Fibroblast of lung (primary cell): ENCODE measurements at regions not wholly inside any gene's neighbourhood (a gene's known extent, or its start where the extent isn't known, plus 50 kb on each side); places are given as distances from the start of the nearest gene placed in this dataset.

Experiments
- DNase-seq, 2 donors: peaks; one replicate each; pipeline versions ENCODE4 v3.0.0 to v3.0.0-alpha.2; 2010; ENCODE audit warnings: low read depth in 2 of 2
- H2AFZ ChIP-seq: 2 replicates; pipeline ENCODE4 v1.5.1; 2012; ENCODE audit warnings: low read length, control low read depth, inconsistent platforms
- H3K27ac ChIP-seq: 2 replicates; pipeline ENCODE4 v1.5.1; 2011; ENCODE audit warnings: low read length, control low read depth; ENCODE audit not compliant: insufficient read depth
- H3K27me3 ChIP-seq: 2 replicates; pipeline ENCODE4 v1.5.1; 2011; ENCODE audit warnings: mild to moderate bottlenecking, low read length; ENCODE audit not compliant: control insufficient read depth, insufficient read depth
- H3K36me3 ChIP-seq: 2 replicates; pipeline ENCODE4 v1.5.1; 2011; ENCODE audit warnings: low read length; ENCODE audit not compliant: control insufficient read depth, insufficient read depth
- H3K4me1 ChIP-seq: 2 replicates; pipeline ENCODE4 v1.5.1; 2011; ENCODE audit warnings: low read length; ENCODE audit not compliant: control insufficient read depth, insufficient read depth; ENCODE audit errors: extremely low read depth
- H3K4me2 ChIP-seq: 2 replicates; pipeline ENCODE4 v1.5.1; 2011; ENCODE audit warnings: low read length, control low read depth; ENCODE audit not compliant: insufficient read depth; ENCODE audit errors: extremely low read depth
- H3K4me3 ChIP-seq, 4 experiments: fragments of 200-600 bp in 1 of 4; sonication (generic) in 1 of 4; replicated peaks in 1 of 4; 2 replicates each; pipeline ENCODE4 v1.5.1; 2011 to 2016; ENCODE audit warnings: low read length in 4 of 4, low read depth in 3 of 4, mild to moderate bottlenecking in 3 of 4, control low read depth in 2 of 4, inconsistent platforms in 1 of 4, mixed read lengths in 1 of 4; ENCODE audit not compliant: insufficient read depth in 1 of 4; ENCODE audit errors: control extremely low read depth in 1 of 4
- H3K79me2 ChIP-seq: 2 replicates; pipeline ENCODE4 v1.5.1; 2012; ENCODE audit warnings: mild to moderate bottlenecking, low read length, inconsistent platforms; ENCODE audit not compliant: control insufficient read depth, insufficient read depth
- H3K9ac ChIP-seq: 2 replicates; pipeline ENCODE4 v1.5.1; 2011; ENCODE audit warnings: mild to moderate bottlenecking, low read length, control low read depth; ENCODE audit not compliant: insufficient read depth
- H3K9me3 ChIP-seq: 2 replicates; pipeline ENCODE4 v1.5.1; 2012; ENCODE audit warnings: low read depth, low read length; ENCODE audit not compliant: control insufficient read depth, insufficient read depth
- H4K20me1 ChIP-seq: 2 replicates; pipeline ENCODE4 v1.5.1; 2011; ENCODE audit warnings: low read length; ENCODE audit not compliant: control insufficient read depth, insufficient read depth; ENCODE audit errors: extremely low read depth
- CTCF ChIP-seq, 2 donors: IDR thresholded peaks in 1 of 2; conservative IDR thresholded peaks in 1 of 2; 1 replicate in 1 of 2; 2 replicates in 1 of 2; pipeline ENCODE4 v1.5.1; 2011 to 2012; ENCODE audit warnings: low read length in 2 of 2, control low read depth in 1 of 2, inconsistent platforms in 1 of 2, low read depth in 1 of 2, mild to moderate bottlenecking in 1 of 2
- EZH2 ChIP-seq: IDR thresholded peaks from 2 replicates; pipeline ENCODE4 v1.5.1; 2012; ENCODE audit warnings: low read length, control low read depth, mild to moderate bottlenecking; ENCODE audit errors: missing control alignments

- Histone ChIP-seq H3K9ac (no peak overlapping the region), H3K4me1 (no peaks in the 10 kb centered on the region), H3K9me3 (no peaks in the 10 kb centered on the region), H2AFZ (no peak overlapping the region), H4K20me1 (no peaks in the 10 kb centered on the region), H3K36me3 (no peaks in the 10 kb centered on the region), H3K4me2 (no peak overlapping the region), H3K4me3 (no peak overlapping the region), H3K27me3 (no peaks in the 10 kb centered on the region), H3K79me2 (no peaks in the 10 kb centered on the region), H3K27ac (no peak overlapping the region)
- TF ChIP-seq CTCF (conservative IDR thresholded peaks at IDR 0.05 in 1 of 2, IDR thresholded peaks at IDR 0.05 in 1 of 2; ENCODE audit: low read depth in 1 of 2, low read length in 2 of 2) (no peak), EZH2 (no peak)
- DNase-seq, result no peak
Observed at GRCh38 chr5:4228708-4229107, 633.1 kb downstream of the IRX1 start.

- Histone ChIP-seq H3K36me3 (no peaks in the 10 kb centered on the region), H3K27ac (no peak overlapping the region), H3K4me3 (no peak overlapping the region), H3K4me1 (no peaks in the 10 kb centered on the region), H3K9me3 (no peaks in the 10 kb centered on the region), H3K4me2 (no peak overlapping the region), H3K79me2 (no peaks in the 10 kb centered on the region), H2AFZ (no peak overlapping the region), H3K9ac (no peak overlapping the region), H3K27me3 (no peaks in the 10 kb centered on the region), H4K20me1 (no peaks in the 10 kb centered on the region)
- no peak for TF ChIP-seq CTCF (conservative IDR thresholded peaks at IDR 0.05 in 1 of 2, IDR thresholded peaks at IDR 0.05 in 1 of 2; ENCODE audit: low read depth in 1 of 2, low read length in 2 of 2)
- TF ChIP-seq EZH2, result no peak
- DNase-seq, result no peak
Observed at GRCh38 chr5:4229414-4230292, 634.0 kb downstream of the IRX1 start.

- no peak overlapping the region for H2AFZ ChIP-seq
- H3K4me3 ChIP-seq, result no peak overlapping the region
- no peak for DNase-seq
- H3K27me3 ChIP-seq, result no peaks in the 10 kb centered on the region
- no peak overlapping the region for H3K4me2 ChIP-seq
- H3K4me1 ChIP-seq, result no peaks in the 10 kb centered on the region
- no peaks in the 10 kb centered on the region for H3K79me2 ChIP-seq
- H3K27ac ChIP-seq, result no peak overlapping the region
- H3K36me3 ChIP-seq, result no peaks in the 10 kb centered on the region
- TF ChIP-seq CTCF (conservative IDR thresholded peaks at IDR 0.05 in 1 of 2, IDR thresholded peaks at IDR 0.05 in 1 of 2; ENCODE audit: low read depth in 1 of 2, low read length in 2 of 2), result no peak
- no peaks in the 10 kb centered on the region for H4K20me1 ChIP-seq
- no peak overlapping the region for H3K9ac ChIP-seq
- no peaks in the 10 kb centered on the region for H3K9me3 ChIP-seq
Observed at GRCh38 chr5:4230471-4230785, 634.8 kb downstream of the IRX1 start.
